Stimulated activated CD4-positive, alpha-beta T cell treated with anti-CD3 and anti-CD28 coated beads, TNF-alpha, amount 100 ng/mL, for 24 hours (primary cell): ENCODE measurements at regions not wholly inside any gene's neighbourhood (a gene's known extent, or its start where the extent isn't known, plus 50 kb on each side); places are given as distances from the start of the nearest gene placed in this dataset.
A peak's percentile ranks its signal among the peaks of the same experiment; 100 is the strongest.

Experiments
- DNase-seq, 3 experiments: peaks; one replicate each; pipeline ENCODE4 v3.0.0-alpha.2; 2020; ENCODE audit warnings: low read depth in 3 of 3

DNA sequence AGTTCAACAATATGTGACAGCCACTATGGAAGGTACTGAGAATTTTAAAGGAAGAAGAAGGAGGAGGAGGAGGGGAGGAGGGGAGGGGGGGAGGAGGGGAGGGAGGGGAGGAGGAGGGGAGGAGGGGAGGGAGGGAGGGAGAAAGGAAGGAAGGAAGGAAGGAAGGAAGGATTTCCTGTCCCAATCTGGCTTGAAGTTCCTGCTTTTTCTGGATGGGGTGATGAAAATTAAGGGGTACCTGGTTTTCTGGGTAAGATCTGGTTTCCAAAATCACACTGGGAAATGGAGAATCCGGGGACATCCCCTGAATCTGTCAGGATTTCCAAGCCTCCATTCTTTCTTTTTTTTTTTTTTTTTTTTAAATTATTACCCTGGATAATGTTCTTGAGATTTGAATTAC lies 271.8 kb downstream of the MTX2 start:
- no peak for DNase-seq

DNA sequence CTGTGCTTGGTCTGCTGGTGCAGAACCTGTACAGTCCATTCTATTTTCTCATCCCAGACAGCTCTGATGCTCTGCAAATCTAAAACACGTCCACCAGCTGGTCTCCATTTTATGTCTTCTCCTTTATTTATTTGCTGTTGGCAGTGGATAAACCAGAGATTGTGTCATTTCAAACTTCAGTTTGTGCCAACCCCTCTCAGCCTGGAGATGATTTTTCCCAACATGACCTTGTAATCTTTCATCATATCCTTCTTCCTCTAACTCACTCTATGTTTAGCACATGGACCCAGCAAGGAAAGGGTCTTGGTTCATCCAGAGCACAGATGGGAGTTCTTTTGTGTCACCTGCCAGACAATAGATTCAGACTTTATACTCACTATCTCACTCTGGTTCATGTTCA lies 273.2 kb downstream of the MTX2 start:
- no peak for DNase-seq

DNA sequence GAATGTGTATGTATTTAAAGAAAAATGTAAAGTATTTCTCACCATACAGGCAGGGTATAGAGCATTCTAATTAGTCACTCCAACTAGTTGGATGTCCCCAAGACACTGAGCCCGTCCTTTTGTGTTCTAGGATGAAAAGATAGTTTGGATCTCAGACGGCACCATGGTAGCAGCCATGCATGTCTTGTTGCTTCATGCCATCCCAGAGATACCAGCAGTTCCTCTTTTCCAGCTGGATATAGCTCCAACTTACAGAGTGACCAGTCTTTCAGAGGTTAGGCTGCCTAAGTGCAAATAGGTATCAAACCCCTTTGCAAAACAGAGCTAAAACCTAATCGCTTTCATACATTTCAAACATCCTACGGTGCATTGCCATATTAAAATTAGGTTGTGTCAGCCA lies 275.3 kb downstream of the MTX2 start:
- DNase-seq, result no peak

DNA sequence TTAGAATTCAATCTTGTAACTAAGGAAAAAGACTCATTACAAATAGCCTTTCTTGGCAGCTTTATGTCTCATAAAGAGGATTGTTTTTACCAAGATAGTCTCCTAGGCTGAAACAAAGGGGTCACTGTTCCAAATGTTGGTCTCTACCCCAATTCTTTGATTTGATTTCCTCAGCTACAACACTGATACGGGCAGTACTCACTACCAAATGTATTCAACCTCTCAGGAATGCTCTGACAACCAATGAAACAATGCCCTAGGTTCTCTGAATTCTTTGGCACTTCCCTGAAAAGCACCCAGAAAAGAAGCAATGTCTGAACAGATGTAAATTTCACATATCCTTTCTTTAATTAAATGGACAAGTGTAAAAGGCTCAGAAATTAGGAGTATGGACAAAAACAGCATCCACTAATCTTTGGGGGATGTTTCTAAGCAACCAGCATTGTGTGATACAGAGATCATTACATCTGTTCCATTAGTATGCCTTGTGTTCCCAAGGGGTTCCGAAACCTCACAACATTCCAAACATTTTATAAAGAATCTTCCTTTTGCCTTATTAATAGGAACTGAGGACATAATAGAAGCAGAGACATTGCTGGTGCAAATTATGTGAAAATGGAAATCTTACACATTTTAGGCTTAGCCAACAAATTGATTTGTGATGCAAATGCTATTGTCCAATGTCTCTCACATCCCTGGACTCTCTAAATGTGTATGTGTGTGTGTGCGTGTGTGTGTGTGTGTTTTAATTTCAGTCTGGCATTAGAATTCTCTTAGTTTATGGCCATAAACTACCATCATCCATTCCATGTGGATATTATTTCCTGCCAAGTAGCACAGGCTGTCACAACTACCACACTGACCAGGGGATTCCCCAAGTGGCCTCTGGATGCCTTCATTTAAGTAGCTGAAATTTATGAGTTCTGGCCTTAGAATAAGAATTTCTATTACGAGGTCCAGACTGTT lies 276.0 kb downstream of the MTX2 start:
- DNase-seq, result no peak

DNA sequence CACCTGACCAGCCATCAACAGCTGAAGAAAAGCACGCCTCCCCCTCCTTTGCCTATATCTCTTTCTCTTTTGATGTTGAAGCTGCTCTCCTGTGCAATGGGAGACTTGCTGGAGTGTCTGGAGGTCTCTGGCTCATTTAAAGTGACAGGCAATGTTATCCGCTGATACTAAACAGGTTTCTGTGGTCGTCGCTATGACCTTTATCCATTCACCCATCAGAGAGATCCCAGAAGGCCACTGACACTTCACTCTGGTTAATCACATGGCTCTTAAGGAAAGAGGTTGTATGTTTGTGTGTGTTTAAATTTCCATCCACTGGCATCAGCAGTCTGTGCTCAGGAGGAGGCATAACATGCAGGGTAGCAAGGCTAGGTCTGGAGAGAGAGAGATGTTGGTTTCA lies 277.3 kb downstream of the MTX2 start:
- no peak for DNase-seq

DNA sequence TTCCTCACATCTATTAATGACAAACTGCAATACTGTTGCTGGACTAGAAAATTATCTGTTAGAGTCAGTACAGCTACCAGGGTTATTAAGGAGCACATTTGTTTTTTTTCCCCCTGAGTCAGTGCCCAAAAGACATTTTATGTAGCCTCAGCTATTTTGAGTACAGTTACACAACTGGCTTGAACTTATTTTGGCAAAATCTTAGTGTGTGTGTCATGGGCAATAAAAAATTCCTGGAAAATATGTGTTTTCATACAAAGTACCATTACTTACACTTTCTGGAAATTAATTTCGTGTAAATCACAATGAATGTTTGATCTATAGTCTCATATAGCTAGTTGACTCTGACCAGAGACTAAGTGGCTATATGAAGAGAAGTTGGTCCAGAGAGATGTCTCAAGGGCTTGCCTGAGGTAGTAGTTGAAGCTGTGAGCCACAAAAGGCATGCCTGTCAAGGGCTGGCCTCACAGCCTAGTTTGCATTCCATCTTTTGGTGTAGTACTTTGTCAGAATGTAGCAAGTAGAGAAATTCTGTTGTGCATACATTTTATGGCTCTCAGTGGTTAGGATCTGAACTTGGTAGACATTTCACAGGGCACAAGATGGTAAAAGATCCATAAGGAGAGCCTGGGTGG lies 283.4 kb downstream of the MTX2 start:
- DNase-seq, result no peak

DNA sequence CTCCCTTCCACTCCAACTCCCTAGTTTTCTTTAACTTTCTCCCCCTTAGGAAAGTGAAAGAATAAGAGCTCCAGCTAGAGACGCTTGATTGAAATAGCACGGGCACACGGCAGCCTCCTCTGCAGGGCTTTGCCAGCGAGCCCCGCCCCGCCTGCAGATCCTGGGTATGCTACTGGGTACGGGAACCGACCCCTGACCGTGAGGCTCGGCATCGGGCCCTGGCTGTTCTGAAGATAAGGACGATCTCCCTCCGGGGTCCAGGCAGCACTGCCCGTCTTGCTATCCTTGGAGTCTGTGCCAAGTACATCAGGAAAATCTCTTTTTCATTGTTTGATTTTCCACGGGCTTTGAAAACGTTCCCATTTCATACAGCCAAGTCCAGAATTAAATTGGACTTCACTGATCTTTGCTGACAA lies 284.5 kb downstream of the MTX2 start:
- DNase-seq, result peak in 2 of 3 experiments; percentile 6 to 34

DNA sequence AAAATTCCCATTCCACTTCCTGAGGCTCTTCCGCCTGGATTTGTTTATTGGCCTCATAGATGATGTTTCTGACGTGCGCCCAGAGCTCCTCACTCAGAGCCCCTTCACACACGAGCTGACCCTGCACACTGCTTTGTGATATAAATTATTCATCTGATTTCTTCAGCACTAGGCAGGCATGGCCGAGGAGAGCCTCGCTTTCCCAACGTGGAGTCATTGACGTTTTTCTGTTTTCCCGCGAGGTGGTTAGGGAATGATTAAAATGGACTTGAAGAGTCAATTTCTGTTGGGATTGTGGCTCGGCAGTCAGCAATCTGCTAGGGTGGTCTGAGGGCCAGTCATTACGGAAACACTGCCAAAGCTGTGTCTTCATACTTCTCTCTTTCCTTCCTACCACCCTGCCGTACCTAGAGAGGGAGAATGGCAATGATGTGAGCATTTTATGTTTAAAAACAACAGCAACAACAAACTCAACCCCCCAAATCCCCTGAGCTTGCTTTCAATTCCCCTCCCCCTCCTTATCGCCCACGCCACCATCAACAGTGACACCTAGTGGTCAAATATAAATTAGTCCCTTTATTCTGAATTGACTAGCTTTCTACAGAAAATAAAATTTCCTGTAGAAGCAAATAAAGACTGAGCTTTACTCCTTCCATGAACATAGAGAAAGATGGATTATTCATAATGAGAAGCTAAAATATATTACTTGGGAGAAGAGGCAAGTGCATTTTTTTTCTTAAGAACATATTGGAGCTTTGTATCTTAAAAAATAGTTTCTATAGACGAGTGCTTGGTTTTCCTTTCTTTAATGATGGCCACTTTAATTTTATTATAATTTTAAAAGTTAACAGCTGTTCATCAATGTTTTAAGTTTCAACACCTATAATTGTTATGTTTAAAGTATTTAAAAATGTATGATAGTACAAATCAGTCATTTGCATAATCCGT lies 285.1 kb downstream of the MTX2 start:
- DNase-seq, result peak in 1 of 3 experiments; percentile 4

DNA sequence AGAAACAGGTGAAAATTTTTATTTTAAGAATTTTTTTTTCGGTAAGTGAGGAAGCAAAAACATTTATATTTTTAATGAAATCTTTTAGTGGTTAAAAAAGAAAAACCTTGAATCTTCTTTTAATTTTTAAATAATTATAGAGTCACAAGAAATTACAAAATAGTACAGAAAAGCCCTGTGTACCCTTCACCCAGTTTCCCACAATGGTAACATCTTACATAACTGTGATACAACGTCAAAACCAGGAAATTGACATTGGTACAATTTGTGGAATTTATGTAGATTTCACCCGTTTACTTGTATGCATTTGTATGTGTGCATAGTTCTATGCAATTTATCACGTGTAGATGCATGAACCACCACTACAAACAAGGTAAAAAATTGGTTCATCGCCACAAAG lies 285.9 kb downstream of the MTX2 start:
- no peak for DNase-seq

DNA sequence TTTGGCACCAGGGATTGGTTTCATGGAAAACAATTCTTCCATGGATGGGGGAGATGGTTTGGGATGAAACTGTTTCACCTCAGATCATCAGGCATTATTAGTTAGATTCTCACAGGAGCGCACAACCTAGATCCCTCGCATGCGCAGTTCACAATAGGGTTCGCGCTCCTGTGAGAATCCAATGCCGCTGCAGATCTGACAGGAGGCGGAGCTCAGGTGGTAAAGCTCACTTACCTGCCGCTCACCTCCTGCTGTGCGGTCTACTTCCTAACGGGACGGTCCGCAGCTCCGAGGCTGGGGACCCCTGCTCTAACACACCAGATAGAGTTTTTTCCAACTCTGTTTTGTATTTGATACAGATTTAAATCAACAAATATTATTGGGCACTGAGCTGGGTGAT lies 286.5 kb downstream of the MTX2 start:
- no peak for DNase-seq

DNA sequence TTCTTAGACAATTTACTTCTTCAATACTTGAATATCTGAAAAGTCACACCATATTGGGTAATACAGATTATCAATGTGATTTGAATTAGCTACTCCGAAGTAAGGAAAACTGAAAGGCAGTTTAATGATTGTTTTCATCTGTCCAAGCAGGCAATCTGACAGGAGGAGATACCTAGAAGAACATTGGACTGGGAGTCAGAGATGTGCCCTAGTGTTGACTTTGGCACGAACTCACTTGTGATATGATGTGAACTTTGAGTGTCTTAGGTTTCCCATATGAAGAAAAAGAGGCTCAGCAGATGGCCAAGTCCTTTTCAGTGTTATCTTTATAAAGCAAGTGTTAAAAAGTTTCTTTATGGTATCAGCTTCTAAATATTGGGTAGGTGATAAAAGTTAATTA lies 287.1 kb downstream of the MTX2 start:
- DNase-seq, result no peak

DNA sequence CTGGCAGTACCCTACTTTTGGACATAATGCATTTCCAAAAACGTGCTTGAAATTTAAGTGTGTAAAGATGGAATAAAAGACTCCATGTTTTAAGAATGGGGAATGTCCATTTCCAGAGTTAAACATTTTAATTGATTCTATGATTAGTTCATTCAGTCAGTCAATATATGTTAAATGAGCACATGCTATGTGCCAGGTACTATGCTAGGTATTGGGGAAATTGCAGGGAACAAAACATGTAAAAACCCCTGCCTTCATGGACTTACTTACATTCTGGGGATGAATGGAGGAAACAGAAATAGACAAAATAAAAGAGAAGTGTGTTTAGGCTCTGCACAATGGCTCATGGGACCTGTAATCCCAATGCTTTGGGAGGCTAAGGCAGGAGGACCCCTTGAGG lies 288.6 kb downstream of the MTX2 start:
- no peak for DNase-seq

DNA sequence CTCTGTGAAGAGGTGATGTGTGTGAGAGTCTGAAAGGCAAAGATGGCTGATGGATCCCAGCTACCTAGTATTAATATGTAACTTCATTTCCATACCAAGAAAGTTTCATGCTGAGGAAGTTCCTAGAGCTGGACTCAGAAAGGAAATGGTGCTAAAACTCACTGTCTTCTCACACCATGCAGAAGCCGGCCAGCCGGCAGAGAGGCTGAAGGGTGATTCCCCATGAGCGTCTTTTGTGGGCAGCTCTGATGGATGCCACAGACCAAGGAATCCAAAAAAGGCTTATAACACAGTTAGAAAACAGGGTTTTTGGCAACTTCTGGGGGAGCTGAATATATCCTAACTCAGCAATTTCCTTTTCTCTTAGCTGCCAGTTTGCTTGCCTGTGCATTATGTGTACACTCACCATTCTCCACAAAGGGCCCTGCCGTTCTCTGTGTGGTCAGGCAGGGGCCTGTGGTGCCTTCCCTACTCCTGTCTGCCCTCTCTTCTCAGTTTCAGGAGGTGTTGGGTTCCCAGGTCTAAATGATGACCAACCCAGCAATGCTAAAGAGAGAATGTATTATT lies 289.4 kb downstream of the MTX2 start:
- DNase-seq, result no peak

DNA sequence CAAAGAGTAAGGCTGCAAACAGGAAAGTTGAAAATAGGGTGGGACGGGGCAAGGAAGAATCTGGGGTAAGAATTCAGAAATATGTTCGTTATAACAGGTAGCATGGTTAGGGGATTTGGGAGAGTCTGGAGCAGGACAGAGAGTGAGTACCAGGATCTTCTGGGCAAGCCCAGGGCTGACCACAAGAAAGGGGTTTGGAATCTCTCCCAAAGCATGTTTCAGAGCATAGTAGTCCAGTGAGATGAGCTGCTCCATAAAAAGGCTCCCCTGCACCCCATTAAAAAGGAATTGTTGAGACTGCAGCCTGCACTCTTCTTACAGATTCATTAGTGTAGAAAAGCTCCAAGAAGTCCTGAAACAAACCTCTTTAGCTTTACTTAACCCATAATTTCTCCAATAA lies 291.1 kb downstream of the MTX2 start:
- no peak for DNase-seq

DNA sequence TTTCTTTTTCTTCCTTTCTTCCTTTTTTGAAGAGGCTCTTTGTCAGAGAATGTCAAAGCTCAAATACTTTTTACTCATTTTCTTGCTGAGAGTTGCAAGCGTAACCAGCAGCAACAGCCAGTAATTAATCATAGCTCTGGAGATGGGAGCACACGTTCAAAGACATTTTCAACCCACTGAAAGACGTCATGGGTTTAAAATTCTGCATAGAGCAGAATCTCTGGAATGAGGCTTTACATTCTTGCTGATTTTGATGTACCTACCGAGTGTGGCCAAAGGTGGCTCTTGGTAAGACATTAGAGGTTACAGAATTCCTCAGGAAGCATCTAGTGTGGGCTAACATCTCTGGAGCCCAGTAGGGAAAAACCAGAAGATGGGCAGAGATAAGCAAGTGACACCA lies 292.5 kb downstream of the MTX2 start:
- DNase-seq, result no peak

DNA sequence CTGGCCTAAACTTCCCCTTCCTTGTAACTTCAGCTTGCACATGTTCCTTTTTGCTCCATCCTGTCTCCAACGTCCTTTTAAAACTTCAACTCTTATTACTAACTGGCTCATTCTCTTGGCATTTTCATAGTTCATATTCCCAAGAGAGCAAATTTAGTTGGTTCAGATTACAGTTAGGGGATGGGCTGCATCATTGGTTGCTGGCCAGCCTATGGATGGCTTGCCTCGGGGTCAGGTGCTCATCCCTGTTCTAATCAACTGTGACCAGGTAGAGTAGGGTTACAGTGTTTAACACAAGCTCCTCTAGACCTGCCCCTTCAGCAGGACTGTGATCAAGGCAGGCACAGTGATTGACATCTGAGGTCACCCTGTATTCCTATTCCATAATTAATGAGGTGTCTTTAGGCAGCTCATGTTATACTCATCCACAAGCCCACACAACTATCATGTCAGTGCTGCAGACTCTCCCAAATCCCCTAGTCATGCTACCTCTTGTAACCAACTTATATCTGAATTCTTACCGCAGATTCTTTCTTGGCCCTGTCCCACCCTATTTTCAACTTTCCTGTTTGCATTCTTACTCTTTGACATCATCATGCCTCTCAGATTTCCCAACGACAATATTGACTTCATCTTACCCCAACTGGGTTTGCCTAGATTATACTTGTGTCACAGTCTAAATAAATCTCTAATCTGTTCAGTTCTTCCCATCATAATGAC lies 293.3 kb downstream of the MTX2 start:
- no peak for DNase-seq

DNA sequence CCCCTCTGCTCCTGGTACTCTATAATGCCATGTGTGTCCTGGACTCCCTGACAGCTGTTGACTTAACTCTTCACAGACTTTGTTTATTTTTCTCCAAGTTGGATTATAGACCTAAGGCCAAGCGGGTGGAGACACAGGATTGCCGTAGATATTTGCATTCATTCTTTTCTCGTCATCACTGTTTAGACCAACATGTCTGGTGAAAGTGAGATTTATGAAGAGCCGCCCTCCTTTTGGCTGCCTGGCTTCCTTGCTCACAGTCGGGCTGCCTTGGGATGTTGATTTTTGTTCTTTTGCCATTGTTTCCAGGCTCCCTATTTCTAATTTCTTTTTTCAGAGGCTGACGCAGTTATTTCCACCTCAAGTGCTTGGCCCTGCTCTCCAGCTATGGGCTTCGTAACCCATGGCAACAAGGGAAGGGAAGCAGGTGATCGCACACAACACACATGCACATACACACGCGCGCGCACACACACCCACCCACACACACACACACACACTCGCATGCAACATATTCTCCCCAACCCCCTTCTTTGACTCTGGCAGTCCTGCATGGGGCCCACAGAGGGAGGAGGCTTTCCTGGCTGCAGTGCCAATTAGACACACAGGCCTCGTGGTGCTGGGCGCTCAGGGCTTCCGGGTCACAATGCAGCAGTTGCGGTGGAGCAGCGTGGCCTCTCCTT lies 296.5 kb downstream of the MTX2 start:
- no peak for DNase-seq

DNA sequence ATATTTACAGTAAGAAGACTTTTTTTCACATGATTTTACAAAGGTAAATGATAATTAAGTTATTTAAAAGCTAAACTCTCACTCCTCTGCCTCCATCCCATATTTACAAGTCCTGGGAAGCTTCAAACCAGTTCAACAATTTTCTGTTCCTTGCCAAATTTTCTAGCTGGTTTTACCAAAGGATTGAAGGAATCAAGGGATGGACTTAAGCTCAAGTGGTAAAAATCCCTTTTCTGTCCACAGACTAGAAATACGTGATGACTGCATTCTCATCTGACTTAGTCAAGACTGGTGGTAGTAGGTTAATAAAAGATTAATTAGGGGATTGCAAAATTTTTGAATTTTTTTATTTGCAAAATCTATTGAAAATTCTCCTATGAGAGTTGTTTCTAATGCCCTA lies 297.3 kb downstream of the MTX2 start:
- no peak for DNase-seq

DNA sequence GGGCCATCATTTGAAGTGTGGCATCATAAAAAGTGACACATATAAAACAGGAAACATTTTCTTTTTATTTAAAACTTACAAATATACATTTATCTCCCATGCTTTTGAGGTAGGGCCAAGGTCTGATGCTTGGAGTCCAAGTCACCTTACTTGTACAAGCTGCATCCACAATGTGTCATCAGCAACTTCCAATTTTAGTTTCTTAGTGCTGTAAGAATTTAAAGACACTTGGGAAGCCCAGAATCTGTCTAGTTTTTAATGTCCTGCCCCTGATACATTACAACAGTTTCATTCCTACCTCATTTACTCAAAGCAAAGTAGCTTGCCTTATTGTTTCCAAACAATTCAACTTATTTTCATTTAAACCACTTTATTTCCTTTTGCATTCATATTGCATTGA lies 297.7 kb downstream of the MTX2 start:
- DNase-seq, result no peak

DNA sequence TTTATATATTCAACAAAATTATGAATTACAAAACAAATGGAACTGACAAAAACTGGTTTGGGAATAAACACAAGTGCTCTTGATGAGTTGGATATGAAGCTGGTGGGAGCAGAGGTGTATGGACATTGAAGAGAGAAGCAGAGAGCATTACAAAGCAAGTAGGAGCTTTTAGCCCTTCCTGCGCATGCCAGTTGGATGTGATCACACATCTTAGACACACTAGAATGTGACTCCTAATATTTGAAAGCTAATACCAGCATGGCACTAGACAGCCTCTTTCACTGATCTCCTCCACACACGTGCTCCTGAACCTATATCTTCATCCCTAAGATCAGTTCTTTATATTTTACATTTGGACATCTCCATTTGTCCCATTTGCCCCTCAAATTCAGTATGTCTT lies 298.1 kb downstream of the MTX2 start:
- DNase-seq, result no peak

DNA sequence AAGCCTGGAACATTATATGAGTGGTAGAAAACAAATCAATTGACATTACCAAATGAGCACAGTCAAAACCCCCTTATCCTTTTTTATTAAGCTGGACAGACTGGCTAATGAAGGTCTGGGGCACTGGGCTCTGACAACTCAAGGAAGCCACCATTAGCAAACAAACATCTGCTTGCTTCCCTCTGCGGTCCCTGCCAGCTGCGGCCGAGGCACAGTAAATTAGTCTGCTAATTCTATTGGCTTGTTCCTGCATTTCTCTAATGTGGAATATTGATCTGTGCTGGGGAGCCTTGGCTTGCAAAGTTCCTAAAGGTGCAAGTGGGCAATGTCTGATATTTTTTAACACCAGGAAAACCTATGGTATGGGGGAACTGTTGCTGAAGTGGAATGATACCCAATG lies 300.3 kb downstream of the MTX2 start:
- DNase-seq, result no peak
